Spinal cord (tissue), 9 donors: ENCODE measurements at regions not wholly inside any gene's neighbourhood (a gene's known extent, or its start where the extent isn't known, plus 50 kb on each side); places are given as distances from the start of the nearest gene placed in this dataset.

Experiments
- DNase-seq, 6 donors: peaks; one replicate each; pipeline versions ENCODE4 v3.0.0 to v3.0.0-alpha.2; 2013 to 2015; ENCODE audit warnings: low spot score in 6 of 6, low read depth in 4 of 6
- H3K27ac ChIP-seq: one replicate; pipeline ENCODE4 v1.5.1; 2013; ENCODE audit warnings: low read depth, low read length, control low read depth
- H3K27me3 ChIP-seq: one replicate; pipeline ENCODE4 v1.6.1; 2013; ENCODE audit warnings: low read length; ENCODE audit not compliant: control insufficient read depth, insufficient read depth
- H3K36me3 ChIP-seq: one replicate; pipeline ENCODE4 v1.6.1; 2013; ENCODE audit warnings: low read length; ENCODE audit not compliant: control insufficient read depth, insufficient read depth
- H3K4me1 ChIP-seq: one replicate; pipeline ENCODE4 v1.6.1; 2013; ENCODE audit warnings: low read length; ENCODE audit not compliant: control insufficient read depth, insufficient read depth
- H3K4me3 ChIP-seq: one replicate; pipeline ENCODE4 v1.5.1; 2013; ENCODE audit warnings: low read depth, low read length, control low read depth
- H3K9me3 ChIP-seq: one replicate; pipeline ENCODE4 v1.6.1; 2013; ENCODE audit warnings: low read length; ENCODE audit not compliant: control insufficient read depth, insufficient read depth
- WGBS: methylation state at CpG from one replicate; pipeline ENCODE4 v1.1.5; 2013; ENCODE audit warnings: missing lambda C conversion rate; ENCODE audit not compliant: insufficient coverage; 5-methylcytosine and 5-hydroxymethylcytosine counted together
- donor health status: healthy.

- Histone ChIP-seq H3K36me3 (no peaks in the 10 kb centered on the region), H3K9me3 (peaks cover 3% of the 10 kb centered on the region), H3K27me3 (no peaks in the 10 kb centered on the region), H3K4me1 (peaks cover 4% of the 10 kb centered on the region), H3K27ac (no peak overlapping the region), H3K4me3 (no peak overlapping the region)
- no peak for DNase-seq
- no CpG with 5 or more reads among the region's 1 CpG for WGBS
Measured at GRCh38 chr2:67540962-67541361, 143.8 kb downstream of the ETAA1 start.

- H3K9me3 ChIP-seq = no peaks in the 10 kb centered on the region
- H3K4me1 ChIP-seq = peaks cover 4% of the 10 kb centered on the region
- peak in 1 of 6 donors; percentile 10 for DNase-seq
- H3K27me3 ChIP-seq = no peaks in the 10 kb centered on the region
- H3K36me3 ChIP-seq = no peaks in the 10 kb centered on the region
- 29% methylated on average over 2 of the region's 2 CpGs for WGBS
- no peak overlapping the region for H3K27ac ChIP-seq
- H3K4me3 ChIP-seq = no peak overlapping the region
Measured at GRCh38 chr2:67544286-67544685, 147.2 kb downstream of the ETAA1 start.

DNA sequence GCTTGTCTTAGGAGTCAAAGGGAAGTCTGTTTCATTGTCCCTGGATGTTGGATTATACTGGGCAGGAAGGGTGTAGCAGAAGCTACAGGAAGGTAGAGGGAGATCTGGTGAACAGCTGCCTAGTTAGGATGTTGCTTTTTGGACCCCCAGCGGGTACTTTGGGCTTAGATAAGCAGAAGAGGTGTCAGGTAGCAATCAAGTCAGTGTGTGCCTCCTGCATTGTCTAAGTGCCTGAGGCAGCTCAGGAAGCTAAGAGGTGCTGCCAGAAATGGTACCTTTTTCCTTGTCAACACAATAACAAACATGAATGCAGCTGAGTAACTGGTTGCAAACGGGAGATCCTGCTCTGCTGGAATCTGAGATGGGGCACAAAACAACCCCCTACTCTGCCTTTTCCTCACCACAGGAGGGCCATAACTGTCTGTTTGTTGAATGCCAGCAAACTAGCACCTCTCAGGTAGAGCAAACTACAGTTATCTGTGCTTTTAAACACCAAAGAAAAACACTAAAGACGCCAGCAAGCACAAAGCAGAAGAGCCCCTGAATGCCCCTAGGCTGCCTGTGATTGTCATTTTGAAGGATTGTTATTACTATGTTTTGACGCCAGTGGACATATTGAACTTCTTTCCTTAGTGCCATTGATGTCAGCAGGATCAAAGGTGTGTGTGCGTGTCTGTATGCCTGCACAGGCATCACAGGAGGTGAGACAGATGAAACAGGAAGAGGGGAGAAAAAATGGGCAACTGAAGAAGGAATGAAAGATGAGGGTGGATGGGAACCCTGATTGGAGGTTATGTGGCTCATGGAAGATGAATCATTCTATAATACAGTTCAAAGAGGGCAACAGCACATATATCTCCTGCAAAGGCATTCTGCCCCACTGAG is 151.4 kb downstream of the ETAA1 start:
- peak in 1 of 6 donors; percentile 53 for DNase-seq

GRCh38 chr2:67559156-67559555 is 162.0 kb downstream of the ETAA1 start:
- WGBS = no CpG with 5 or more reads among the region's 3 CpGs
- no peak overlapping the region for H3K27ac ChIP-seq
- H3K27me3 ChIP-seq = no peaks in the 10 kb centered on the region
- H3K4me3 ChIP-seq = no peak overlapping the region
- no peaks in the 10 kb centered on the region for H3K4me1 ChIP-seq
- H3K9me3 ChIP-seq = no peaks in the 10 kb centered on the region
- DNase-seq = no peak
- H3K36me3 ChIP-seq = no peaks in the 10 kb centered on the region

More for the DNA sequence above, 151.4 kb downstream of the ETAA1 start:
- no peak overlapping the region for H3K27ac ChIP-seq
- no peaks in the 10 kb centered on the region for H3K9me3 ChIP-seq
- H3K4me3 ChIP-seq = no peak overlapping the region
- 62% methylated on average over 5 of the region's 5 CpGs for WGBS
- peaks cover 4% of the 10 kb centered on the region for H3K4me1 ChIP-seq
- no peaks in the 10 kb centered on the region for H3K36me3 ChIP-seq
- H3K27me3 ChIP-seq = no peaks in the 10 kb centered on the region

DNA sequence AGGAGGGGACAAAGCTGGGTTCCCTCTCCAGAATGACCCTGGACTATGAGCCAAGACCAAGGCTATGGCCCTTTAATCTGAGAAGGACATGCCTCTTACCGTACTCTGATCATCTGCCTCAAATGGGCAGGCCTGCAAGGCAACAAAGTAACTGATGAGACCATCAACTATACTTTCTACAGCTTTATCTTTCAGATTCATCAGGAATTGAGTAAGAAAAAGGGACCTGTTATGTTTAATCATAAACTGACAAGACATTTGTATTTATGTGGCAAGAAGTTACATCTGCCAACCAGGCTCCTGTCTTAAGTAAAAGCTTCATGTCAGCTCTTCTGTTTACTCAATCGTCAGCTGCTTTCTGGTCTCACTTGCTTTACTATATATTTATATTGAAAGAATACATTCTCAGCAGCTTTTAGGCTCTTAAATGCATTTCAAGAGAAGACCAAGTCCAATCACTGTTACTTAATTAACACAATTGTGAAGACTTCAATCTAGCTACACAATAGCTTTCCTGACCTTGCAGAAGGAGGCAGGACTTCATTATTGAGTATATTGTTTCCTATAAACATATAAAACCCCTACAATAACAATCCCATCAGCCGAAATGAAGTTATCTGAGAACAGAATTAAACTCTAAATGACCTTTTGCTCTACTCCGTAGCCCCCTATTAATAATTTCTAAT is 163.8 kb downstream of the ETAA1 start:
- Histone ChIP-seq H3K4me1 (no peaks in the 10 kb centered on the region), H3K36me3 (no peaks in the 10 kb centered on the region), H3K27ac (no peak overlapping the region), H3K4me3 (no peak overlapping the region), H3K27me3 (no peaks in the 10 kb centered on the region), H3K9me3 (no peaks in the 10 kb centered on the region)
- DNase-seq = no peak
- WGBS = 38% methylated on average over 2 of the region's 4 CpGs

GRCh38 chr2:67561457-67561965 is 164.4 kb downstream of the ETAA1 start:
- no peaks in the 10 kb centered on the region for H3K27me3 ChIP-seq
- DNase-seq = peak in 2 of 6 donors; percentile 10 to 73
- no peaks in the 10 kb centered on the region for H3K36me3 ChIP-seq
- WGBS = 23% methylated on average over 5 of the region's 8 CpGs
- H3K4me1 ChIP-seq = no peaks in the 10 kb centered on the region
- H3K27ac ChIP-seq = no peak overlapping the region
- H3K9me3 ChIP-seq = no peaks in the 10 kb centered on the region
- no peak overlapping the region for H3K4me3 ChIP-seq

- H3K4me3 ChIP-seq = no peak overlapping the region
- no peaks in the 10 kb centered on the region for H3K4me1 ChIP-seq
- no peaks in the 10 kb centered on the region for H3K36me3 ChIP-seq
- no peak for DNase-seq
- no peaks in the 10 kb centered on the region for H3K27me3 ChIP-seq
- no peaks in the 10 kb centered on the region for H3K9me3 ChIP-seq
- no peak overlapping the region for H3K27ac ChIP-seq
- WGBS = 100% methylated on average over 1 of the region's 3 CpGs
Measured at GRCh38 chr2:67564076-67564475, 166.9 kb downstream of the ETAA1 start.

GRCh38 chr2:67564626-67565025 is 167.5 kb downstream of the ETAA1 start:
- no peaks in the 10 kb centered on the region for H3K9me3 ChIP-seq
- DNase-seq = no peak
- no peaks in the 10 kb centered on the region for H3K4me1 ChIP-seq
- WGBS = 22% methylated on average over 1 of the region's 3 CpGs
- no peaks in the 10 kb centered on the region for H3K27me3 ChIP-seq
- no peak overlapping the region for H3K27ac ChIP-seq
- no peaks in the 10 kb centered on the region for H3K36me3 ChIP-seq
- no peak overlapping the region for H3K4me3 ChIP-seq

DNA sequence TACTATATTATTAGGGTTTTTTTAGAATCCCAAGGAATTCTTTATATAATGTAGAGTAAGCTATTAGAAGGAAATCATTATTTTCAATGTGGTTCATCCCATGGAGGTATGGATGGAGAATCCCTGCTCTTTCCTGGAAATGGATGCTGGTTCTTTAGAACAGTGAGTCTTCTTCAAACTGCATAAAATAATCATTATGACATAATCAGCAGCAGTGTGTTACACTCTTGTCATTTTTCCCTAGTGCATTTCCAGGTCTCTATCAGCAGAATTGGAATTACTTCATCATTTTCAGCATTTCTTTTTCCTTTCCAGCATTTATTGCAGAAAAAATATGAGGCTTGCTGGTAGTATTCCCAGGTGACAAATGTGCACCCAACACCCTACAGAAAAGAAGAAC is 168.1 kb downstream of the ETAA1 start:
- Histone ChIP-seq H3K4me3 (no peak overlapping the region), H3K27ac (no peak overlapping the region), H3K27me3 (no peaks in the 10 kb centered on the region)

More for the DNA sequence above, 168.1 kb downstream of the ETAA1 start:
- Histone ChIP-seq H3K4me1 (no peaks in the 10 kb centered on the region), H3K36me3 (no peaks in the 10 kb centered on the region), H3K9me3 (no peaks in the 10 kb centered on the region)
- no peak for DNase-seq
